ENCODE measurements at regions not wholly inside any gene's neighbourhood (a gene's known extent, or its start where the extent isn't known, plus 50 kb on each side); places are given as distances from the start of the nearest gene placed in this dataset.

DNA sequence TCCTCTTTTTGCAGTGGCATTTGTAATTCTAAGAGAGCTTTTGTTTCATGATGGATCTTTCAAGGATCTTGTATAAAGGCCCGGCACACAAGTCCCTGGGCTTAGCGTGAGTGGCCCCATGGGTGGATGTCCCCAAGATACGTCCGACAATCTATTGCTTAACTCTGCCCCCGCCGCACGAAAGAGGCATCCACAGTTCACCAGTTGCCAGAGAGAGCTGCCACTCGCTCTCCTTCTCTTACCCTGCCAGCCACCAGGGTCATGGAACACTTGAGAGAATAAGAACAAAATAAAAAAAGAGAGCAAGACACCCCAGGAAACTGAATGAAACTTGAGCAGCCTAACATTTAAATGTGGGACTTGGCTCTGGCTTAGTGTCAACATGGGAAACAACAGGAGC, 92.3 kb downstream of the CTAGE1 start:
- DNase-seq: no peak

- no peak for DNase-seq
These were observed 93.3 kb downstream of the CTAGE1 start for GRCh38 chr18:22324191-22325131.

GRCh38 chr18:22322243-22322691, 95.4 kb downstream of the CTAGE1 start:
- DNase-seq: no peak

GRCh38 chr18:22320771-22321170, 96.9 kb downstream of the CTAGE1 start:
- DNase-seq: no peak

DNA sequence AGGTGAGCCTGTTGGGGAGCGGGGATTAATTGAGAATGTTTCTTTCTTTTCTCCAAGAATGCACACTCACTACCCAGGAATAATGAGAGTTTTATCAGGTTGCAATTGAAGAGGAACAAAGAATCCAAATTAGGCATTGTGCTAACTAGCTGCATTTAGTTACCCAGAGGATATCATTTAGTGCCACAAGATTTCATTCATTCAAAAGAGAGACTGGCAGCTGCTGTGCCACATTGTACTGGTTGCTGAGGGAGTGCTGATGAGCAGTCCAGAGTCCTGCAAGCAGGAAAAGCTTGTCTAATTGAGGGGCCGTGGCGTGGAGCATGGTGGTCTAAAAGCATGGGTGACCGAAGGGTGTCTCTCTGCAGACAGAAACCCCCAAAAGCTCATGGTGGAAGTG, 97.6 kb downstream of the CTAGE1 start:
- DNase-seq: no peak

DNA sequence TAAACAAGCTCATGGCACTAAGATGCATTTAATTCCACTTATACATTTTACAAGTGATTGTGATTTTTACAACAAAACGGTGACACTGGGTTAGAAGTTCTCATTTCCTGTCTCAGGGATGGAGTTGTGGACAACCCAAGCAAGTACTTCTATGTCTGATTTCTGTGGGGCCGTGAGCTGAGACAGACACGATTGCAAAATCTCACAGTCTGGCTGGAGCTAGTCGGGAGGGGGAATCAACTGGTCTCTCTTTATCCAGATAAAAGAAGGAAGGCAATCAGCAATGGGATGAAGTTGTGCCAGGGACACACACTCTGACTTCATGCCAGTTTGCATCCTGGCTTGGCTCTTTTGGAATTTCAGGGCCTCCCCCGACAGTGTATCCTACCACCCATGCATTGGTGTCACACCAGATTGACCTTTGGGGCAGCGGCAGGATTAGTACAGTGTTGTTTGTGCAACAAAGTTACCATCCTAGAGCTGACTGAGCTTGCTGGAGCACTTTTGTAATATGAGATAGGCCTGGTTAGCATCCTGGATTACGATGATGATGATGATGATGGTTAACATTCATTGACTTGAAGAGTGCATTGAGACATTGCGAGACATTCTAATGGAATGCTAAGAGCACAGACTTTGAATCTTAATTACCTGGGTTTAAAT, 98.8 kb downstream of the CTAGE1 start:
- DNase-seq: no peak

DNA sequence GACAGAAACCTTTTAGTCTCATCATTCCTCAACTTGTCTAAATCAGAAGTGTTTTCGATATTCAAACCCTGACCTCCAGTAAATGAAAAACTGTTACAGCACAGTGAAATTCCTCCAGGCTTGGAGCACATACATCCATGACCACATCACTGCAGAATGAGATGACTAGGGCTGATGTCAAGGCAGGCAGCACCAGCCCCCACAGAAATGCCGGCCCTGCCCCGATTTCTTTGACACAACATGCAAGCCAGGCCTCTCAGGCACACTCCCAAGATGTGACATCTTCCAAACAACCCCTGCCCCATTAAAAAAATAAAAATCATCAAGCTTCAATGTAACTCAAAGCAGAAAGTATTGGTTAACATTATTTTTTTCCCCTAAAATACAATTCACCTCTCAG, 103.3 kb downstream of the CTAGE1 start:
- DNase-seq: no peak

DNA sequence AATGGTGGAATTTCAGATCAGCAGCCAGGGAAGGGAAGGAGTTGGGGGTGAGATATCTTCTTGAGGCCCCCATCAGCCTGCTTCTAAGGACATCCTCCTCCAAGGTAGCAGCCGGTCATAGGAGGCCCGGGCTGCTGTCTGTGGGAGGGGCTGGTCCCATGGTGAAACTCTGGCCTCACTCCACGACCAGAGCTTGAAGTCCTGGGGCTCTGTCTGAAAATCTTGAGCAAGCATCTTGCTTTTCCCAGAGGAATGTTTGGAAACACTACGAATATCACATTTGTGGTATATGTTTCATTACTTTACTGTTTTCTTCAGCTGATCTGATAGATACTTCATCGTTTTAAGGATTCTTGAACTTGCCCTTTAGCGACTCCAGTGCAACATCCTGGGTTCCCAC, 103.7 kb downstream of the CTAGE1 start:
- no peak for DNase-seq

DNA sequence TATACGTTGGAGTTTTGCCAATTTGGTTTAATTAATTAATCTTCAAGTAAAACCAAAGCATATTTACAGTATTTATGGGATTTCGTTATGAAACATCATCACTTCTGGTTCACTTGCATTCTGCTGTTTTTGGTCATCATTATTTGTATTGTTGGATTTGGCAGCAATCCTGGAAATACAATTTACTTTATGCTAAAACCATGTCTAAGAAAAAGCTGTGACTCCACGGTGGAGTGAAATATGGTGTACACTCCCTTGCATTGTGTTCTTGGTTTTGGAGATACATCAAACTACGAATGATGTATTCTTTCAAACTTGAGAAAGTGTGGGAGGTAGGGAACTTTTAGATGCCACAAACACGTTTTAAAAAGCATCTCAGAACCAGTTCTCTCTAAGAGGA, 106.4 kb downstream of the CTAGE1 start:
- DNase-seq: no peak

DNA sequence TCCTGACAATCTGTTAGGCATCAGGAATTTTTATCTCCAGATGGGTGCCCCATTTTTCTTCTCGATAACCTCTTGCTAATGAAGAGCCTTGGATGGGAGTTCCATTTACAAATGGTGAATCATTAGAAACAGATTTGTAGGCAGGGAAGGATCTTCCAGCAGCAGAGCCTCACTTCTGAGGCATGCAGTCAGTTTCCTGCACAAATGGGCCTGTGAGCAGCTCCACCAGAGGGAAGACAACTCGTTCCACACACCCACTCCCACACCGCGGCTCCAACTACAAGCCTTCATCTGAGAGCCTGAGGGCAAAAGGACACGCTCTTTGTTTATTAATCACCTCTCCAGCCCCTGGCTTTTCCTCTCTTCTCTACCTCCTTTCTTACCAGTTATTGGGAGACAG, 108.5 kb downstream of the CTAGE1 start:
- DNase-seq: no peak

GRCh38 chr18:22307528-22307927, 110.2 kb downstream of the CTAGE1 start:
- no peak for DNase-seq

GRCh38 chr18:22303927-22304326, 113.8 kb downstream of the CTAGE1 start:
- DNase-seq: no peak

DNA sequence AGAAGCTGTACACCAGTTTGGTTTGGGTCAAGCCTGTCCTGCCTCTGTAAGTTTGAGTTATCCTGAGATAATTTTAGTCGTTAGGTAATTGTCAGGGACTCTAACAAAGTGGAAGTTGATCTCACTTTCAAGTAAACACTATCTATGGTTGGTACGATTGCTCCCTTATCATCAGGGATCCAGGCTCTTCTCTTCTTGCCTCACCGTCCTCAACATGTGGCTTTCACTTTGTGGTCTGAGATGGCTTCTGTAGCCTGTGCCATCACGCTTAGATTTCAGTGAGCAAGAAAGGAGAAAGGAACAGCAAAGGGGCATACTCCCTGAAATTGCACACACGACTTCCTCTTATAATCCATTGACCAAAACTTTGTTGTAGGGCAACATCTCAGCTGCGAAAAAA, 115.6 kb downstream of the CTAGE1 start:
- no peak for DNase-seq

- no peak for DNase-seq
These were observed 116.8 kb downstream of the CTAGE1 start for GRCh38 chr18:22300665-22301636.

GRCh38 chr18:22297008-22297407, 120.7 kb downstream of the CTAGE1 start:
- DNase-seq: no peak

- no peak for DNase-seq
These were observed 121.4 kb downstream of the CTAGE1 start for GRCh38 chr18:22296304-22296703.

DNA sequence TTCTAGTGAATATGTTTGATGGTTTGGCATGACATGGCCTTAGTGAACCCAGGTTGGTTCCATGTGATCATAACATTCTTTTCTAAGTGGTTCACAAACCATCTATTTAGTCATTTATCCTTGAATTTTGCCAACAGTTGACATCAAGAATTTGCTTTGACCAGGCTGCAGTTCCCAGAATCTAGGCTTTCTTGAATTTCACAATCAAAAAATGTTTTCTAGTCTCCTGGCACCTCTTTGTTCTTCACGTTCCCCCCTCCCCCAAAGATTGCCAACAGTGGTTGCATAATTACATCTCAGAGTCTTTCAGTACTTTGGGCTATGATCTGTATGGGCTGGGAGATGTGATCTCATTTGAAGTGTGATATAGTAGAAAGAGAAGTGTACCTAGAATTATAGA, 124.0 kb downstream of the GATA6 start:
- DNase-seq: no peak

GRCh38 chr18:22290004-22290403, 120.6 kb downstream of the GATA6 start:
- DNase-seq: no peak

DNA sequence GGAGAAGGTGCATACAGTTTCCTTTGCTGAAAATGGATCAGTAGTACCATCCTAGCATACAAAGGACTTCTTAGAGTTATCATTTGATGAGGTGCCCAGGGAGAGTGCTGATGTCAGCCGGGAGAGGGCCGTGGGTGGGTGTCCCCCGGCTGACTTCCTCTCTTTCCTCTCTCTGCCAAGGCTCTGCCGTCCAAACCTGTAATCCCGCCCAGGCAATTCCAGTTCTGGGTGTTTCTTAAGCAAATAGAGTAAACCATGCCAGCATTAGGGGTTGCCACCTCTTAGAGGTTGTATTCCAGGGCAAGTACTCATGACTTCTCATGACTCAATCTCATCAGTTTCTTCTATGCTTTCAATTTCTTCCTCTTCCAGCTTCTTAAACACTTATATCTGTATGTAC, 117.2 kb downstream of the GATA6 start:
- no peak for DNase-seq

- DNase-seq: no peak
These were observed 116.2 kb downstream of the GATA6 start for GRCh38 chr18:22285361-22286140.

- no peak for DNase-seq
These were observed 115.4 kb downstream of the GATA6 start for GRCh38 chr18:22284581-22285360.
